Astrocyte (in vitro differentiated cells and primary cell): ENCODE measurements at regions not wholly inside any gene's neighbourhood (a gene's known extent, or its start where the extent isn't known, plus 50 kb on each side); places are given as distances from the start of the nearest gene placed in this dataset.

Source experiments
- EZH2 ChIP-seq: IDR thresholded peaks from 2 replicates; pipeline ENCODE4 v1.6.1; 2012; ENCODE audit warnings: mild to moderate bottlenecking, low read length, inconsistent platforms; ENCODE audit not compliant: insufficient read depth
- TF ChIP-seq, protein P1 (sequence below): IDR thresholded peaks from 2 replicates; pipeline ENCODE4 v1.5.1; 2011; ENCODE audit warnings: low read depth, mild to moderate bottlenecking, inconsistent platforms, low read length, moderate library complexity; ENCODE audit not compliant: insufficient read depth

DNA sequence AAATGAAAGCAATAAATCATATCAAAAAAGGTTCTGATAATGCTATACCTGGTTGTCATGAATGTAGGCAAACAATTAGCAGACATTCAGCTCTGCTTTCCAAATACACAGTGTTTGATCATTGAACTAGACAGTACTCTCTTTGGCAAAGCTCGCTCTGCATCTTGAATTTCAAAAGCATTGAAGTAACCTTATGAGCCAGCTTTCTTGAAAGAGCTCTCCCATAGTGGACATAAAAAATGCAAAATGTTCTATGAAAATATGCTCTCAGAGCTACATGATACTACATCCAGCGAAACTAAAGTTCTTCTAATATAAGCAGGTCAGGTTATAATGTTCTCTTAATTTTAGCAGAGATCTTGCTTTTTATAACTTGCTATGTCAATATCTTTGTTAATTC, 533.4 kb downstream of the CSNK1G3 start:
- TF ChIP-seq, protein P1, sequence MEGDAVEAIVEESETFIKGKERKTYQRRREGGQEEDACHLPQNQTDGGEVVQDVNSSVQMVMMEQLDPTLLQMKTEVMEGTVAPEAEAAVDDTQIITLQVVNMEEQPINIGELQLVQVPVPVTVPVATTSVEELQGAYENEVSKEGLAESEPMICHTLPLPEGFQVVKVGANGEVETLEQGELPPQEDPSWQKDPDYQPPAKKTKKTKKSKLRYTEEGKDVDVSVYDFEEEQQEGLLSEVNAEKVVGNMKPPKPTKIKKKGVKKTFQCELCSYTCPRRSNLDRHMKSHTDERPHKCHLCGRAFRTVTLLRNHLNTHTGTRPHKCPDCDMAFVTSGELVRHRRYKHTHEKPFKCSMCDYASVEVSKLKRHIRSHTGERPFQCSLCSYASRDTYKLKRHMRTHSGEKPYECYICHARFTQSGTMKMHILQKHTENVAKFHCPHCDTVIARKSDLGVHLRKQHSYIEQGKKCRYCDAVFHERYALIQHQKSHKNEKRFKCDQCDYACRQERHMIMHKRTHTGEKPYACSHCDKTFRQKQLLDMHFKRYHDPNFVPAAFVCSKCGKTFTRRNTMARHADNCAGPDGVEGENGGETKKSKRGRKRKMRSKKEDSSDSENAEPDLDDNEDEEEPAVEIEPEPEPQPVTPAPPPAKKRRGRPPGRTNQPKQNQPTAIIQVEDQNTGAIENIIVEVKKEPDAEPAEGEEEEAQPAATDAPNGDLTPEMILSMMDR, result no peak
- TF ChIP-seq EZH2, result no peak
